Renal cortical epithelial cell (primary cell): ENCODE measurements at regions not wholly inside any gene's neighbourhood (a gene's known extent, or its start where the extent isn't known, plus 50 kb on each side); places are given as distances from the start of the nearest gene placed in this dataset.
"Not testable (repeated sequence)": the region's sequence is repeated elsewhere in the genome, so short reads cannot be mapped to it uniquely, and the experiment has no call there.

Experiments
- DNase-seq: peaks from one replicate; pipeline ENCODE4 v3.0.0-alpha.2; 2011; ENCODE audit warnings: low read depth

GRCh38 chr9:85792057-85792456 is 50.3 kb upstream of the AGTPBP1 start:
- not testable (repeated sequence) for DNase-seq

GRCh38 chr9:85802978-85803695 is 61.4 kb upstream of the AGTPBP1 start:
- DNase-seq = not testable (repeated sequence)

DNA sequence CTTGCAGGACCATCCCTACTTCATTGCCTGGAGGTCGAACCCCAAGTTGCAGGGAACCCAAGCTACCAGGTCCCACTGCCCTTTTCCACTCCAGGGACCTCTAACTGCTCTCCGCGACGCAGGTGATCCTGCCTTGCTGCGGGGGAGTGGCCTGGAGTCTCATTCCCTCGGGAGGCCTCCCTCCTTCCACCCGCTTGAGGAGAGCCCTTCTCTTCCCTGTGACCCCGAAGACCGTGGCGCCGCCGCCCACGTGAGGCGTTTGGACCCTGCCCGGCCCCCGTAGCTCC is 63.0 kb upstream of the AGTPBP1 start:
- not testable (repeated sequence) for DNase-seq

DNA sequence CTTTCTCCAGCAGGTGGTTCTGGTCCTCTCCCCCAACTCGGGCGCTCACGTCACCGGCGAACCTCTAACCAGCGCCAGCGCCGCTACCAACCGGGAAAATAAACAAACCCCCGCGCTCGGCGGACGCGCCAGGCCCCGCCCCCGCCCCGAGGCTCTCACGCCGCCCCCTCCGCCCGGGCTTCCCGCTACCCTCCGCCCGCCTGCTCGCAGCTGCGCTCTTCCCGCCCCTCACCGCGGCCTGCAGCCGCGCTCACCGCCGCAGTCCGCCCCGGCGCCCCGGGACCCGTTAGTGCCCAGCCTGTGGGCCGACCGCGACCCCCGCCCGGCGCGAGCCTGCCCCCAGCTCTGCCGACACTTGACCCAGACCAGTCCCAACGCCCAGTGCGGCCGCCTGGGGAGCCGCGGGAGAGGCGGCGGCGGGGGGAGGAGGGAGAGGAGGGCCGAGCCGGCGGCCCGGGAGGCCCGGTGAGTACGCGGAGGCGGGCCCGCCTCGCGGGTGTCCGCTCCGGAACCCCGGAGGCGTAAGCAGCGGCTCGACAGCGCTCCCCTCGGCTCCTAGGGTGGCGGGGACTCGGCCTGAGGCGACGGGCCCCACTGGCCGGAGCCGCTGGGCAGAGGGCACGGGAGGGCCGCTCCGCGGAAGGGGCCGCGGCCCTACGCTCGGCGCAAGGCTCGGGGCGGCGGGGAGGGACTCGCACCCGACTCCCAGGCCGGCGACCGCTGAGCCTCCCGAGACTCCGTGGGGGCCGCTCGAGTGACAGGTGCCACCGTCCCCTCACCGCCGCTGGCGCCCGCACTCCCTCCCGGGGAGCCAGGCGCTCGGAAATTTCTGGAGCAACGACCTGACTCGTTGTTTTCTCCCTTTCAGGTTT is 63.6 kb upstream of the AGTPBP1 start:
- peak; percentile 46 for DNase-seq

- not testable (repeated sequence) for DNase-seq
These were observed 66.6 kb upstream of the AGTPBP1 start for GRCh38 chr9:85808329-85808728.

DNA sequence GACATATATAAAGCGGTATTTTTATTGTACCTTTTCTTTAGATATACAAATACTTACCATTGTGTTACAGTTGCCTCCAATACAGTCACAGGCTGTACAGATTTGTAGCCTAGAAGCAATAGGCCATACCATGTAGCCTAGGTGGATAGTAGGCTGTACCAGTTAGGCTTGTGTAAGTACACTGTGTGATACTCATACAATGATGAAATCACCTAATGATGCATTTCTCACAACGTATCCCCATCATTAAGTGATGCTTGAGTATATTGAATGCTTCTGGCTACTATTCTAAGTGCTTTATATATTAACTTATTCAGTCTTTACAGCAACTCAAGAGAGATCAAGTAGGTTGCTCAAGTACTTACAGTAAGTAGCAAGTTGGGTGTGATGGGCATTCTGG is 71.6 kb upstream of the AGTPBP1 start:
- DNase-seq = not testable (repeated sequence)

DNA sequence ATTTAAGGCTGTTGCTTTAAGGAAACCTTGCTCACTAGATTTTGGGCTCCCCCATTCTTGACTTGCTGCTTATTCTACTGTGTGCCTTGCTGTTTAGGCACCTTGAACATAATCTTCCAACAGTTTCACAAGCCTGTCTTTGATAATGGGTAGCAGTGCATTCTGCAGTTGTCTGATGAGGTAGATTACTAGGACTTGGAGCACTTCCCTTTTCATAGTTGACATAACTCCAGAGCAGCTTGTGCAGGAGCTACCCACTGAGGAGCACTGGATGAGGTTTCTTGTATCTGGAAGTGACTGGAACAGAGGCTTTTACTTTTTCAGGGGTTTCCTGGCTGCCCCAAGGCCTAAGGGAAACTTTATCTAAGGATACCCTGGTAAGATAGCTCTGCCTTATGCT is 73.0 kb upstream of the AGTPBP1 start:
- not testable (repeated sequence) for DNase-seq

DNA sequence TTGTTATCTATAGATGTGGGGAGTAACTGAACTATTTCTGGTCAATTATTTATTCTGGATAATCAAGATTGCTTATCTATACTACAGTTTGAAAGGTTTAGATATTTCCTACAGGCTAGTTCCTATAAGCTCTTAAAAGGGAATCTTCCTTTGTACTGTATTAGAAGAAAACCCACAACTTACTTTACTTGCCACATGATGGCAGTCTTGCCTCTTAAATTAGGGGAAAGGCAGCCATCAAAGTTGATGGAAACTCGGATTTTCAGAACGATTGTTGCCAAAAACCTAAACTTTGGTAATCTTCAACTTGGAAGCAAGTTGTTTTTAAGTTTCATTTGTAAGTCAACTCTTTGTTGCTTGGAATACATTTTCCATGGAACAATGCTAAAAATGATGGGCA is 77.2 kb upstream of the AGTPBP1 start:
- peak; percentile 18 for DNase-seq

DNA sequence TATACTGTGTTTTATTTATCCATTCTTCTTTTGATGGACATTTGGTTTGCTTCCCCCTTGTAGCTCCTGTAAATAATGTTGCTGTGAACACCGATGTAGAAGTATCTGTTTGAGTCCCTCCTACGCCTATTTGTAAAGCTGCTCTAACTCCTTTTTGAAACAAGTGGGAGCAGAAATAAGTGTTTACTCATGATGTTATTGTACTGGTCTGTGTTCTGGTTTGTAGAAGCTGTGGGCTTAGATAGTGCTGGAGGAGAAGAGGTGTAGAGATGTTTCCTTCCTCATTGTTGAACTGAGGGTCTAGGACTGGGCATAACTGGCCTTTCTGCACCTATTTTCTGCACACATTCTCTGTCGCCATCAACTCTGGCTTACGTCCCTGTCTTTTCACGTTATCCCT is 78.8 kb upstream of the AGTPBP1 start:
- not testable (repeated sequence) for DNase-seq

DNA sequence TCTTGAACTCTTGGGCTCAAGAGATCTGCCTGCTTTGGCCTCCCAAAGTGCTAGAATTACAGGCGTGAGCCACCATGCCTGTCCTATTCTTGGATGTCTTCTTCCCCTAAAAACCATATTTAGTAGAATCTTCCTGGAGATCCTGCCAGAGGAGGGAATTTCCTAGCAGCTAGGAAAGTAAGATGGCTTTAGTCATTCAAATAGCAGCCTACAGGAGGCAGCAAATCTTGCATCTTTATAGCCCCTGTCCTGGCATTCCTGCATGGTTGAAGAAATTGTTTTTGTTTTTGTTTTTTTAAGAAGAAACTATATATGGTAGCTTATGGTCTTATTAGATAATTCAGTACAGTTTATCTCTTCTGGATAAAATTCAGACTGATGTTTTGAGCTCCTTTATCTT is 83.2 kb upstream of the AGTPBP1 start:
- DNase-seq = peak; percentile 22

DNA sequence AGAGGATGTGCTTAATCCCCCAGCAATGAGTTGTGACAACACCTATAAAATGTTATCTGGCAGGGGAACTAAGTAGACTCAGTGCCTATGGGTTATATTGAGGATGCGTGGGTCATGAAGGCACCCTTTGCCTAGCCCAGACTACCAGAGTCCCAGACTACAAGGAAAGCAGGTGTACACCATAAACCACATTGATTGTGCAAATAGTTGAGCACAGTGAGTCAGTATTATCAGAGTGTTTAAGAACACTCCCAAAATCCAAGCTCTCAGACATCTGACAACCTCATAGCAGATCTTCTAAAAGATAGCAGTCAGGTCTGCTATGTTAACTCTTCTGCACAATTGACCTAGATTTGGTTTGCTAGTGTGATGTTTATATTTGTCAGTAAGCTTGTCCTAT is 92.8 kb upstream of the AGTPBP1 start:
- not testable (repeated sequence) for DNase-seq

DNA sequence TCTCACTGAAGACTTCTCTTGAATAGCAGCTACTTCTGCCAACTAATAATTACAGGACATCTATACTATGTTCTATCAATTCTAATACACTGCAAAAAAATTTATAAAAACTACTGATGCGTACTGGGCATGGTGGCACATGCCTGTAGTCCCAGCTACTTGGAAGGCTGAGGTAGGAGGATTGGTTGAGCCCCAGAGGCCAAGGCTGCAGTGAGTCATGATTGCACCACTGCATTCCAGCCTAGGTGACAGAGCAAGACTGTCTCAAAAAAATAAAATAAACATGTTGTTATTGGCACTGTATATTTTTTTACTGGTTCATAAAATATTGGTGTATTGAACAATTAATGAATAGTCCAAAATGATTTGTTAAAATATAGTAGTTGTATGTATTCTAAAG is 97.0 kb upstream of the NAA35 start:
- peak; percentile 7 for DNase-seq

- not testable (repeated sequence) for DNase-seq
These were observed 93.2 kb upstream of the NAA35 start for GRCh38 chr9:85847782-85848181.

DNA sequence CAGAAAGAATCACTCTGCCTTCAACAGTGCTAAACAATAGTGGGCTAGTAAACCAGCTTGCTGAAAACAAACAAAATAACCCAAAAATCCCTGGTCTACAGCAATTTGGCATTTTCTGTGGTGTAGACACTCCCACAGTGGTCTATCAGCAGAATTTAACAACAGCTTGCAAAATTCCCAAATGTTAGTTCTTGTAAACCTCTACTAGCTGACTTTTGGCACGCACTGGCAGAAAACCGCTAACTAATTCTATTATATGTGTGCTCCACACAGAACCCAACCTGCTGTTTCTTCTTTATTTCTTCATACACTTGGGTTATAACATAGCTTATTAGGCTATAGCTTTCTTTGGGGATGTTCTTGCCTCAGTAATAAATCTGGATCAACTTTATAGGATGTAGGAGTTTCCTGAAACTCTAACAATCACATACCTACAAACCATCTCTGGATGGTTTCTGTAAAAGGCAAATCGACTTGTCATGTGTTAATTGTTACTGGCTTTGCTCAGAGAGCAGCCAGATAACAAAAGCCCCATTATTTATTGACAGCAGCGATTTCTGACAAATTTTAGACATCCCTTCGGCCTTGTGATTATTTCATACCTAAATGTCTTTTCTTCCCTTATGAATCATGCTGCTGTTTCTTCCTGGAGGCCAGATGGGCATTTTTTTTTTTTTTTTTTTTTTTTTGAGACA is 82.7 kb upstream of the NAA35 start:
- no peak for DNase-seq

- peak; percentile 11 for DNase-seq
These were observed 81.2 kb upstream of the NAA35 start for GRCh38 chr9:85859765-85860164.

- not testable (repeated sequence) for DNase-seq
These were observed 79.1 kb upstream of the NAA35 start for GRCh38 chr9:85861882-85862281.

DNA sequence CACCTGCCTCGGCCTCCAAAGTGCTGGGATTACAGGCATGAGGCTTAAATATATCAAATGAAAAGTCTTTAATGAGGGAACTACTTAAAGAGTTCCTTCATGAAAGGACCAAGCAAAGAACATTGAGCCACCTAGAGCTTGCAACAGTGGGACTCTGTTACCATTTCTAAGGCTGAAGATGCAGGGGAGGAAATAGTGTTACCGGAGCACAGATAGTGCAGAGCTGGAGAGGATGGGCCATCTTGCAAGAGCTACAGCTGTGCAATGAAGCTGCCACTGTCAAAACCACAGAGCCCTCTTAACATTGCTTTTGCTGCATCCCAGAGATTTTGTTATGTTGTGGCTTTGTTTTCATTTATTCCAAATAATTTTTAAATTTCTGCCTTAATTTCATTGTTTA is 77.1 kb upstream of the NAA35 start:
- no peak for DNase-seq

GRCh38 chr9:85871008-85871407 is 69.9 kb upstream of the NAA35 start:
- DNase-seq = no peak

- not testable (repeated sequence) for DNase-seq
These were observed 69.3 kb upstream of the NAA35 start for GRCh38 chr9:85871683-85872082.

DNA sequence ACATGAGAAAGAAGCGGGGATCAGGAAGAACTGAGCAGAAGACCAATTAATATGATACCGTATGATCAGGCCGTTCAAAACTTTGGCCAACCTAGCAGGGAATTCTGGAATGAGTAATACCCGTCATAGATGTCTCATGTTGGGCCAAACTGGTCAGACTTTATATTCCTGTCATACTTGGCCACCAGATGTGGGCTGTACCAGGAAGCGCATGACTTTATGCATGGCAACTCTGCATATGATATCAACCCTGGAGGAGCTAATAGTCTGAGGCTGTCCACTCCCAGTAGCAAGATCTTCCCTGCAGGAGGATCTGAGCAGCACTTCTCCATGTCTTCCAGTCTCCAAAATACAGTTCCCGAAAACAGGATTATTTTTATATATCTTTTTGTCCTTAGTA is 68.5 kb upstream of the NAA35 start:
- no peak for DNase-seq

- DNase-seq = peak; percentile 3
These were observed 64.3 kb upstream of the NAA35 start for GRCh38 chr9:85876628-85877027.

DNA sequence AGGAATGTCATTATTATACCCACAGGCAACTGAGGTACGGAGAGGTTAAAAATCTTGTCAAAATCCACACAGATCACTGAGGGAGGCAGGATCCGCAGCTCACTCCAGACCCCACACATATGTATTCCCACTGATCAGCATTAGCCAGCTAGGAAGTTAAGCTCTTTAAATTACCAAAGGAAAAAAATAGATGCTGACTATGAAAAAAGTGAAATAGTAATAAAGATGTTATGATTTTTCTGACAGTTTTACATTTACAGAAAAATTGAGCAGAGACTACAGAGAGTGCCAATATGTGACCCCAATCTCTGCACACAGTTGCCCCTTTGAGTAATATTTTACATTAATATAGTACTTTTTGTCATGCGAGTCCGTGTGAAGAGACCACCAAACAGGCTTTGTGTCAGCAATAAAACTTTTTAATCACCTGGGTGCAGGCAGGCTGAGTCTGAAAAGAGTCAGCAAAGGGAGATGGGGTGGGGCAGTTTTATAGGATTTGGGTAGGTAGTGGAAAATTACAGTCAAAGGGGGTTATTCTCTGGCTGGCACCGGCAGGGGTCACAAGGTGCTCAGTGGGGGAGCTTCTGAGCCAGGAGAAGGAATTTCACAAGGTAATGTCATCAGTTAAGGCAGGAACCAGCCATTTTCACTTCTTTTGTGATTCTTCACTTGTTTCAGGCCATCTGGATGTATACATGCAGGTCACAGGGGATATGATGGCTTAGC is 61.9 kb upstream of the NAA35 start:
- not testable (repeated sequence) for DNase-seq
